IPS-NIHi11 (cell line): ENCODE measurements at regions not wholly inside any gene's neighbourhood (a gene's known extent, or its start where the extent isn't known, plus 50 kb on each side); places are given as distances from the start of the nearest gene placed in this dataset.
"Not testable (repeated sequence)": the region's sequence is repeated elsewhere in the genome, so short reads cannot be mapped to it uniquely, and the experiment has no call there.

ENCODE experiments used
- DNase-seq: peaks from one replicate; pipeline ENCODE4 v3.0.0; 2012; ENCODE audit warnings: mixed read lengths, low spot score

- DNase-seq = no peak
Measured at GRCh38 chr7:35909870-35910357, 109.1 kb downstream of the SEPTIN7 start.

DNA sequence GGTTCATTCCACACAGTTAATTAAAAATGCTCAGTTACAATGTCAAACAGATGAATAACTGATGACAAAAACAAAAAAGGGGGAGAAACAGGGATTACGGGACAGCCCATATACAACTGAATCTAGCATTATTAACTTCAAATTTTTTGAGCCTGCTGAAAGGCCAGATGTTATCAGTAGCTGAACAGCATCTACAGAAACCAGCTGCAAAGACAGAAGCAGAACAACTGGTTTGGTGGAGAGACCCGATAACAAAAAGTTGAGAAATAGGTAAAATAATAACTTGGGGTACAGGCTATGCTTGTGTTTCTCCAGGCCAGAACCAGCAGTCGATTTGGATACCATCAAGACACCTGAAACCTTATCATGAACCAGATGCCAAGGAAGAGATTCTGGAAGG, 109.8 kb downstream of the SEPTIN7 start:
- DNase-seq = not testable (repeated sequence)

GRCh38 chr7:35913350-35913749, 112.5 kb downstream of the SEPTIN7 start:
- DNase-seq = not testable (repeated sequence)

DNA sequence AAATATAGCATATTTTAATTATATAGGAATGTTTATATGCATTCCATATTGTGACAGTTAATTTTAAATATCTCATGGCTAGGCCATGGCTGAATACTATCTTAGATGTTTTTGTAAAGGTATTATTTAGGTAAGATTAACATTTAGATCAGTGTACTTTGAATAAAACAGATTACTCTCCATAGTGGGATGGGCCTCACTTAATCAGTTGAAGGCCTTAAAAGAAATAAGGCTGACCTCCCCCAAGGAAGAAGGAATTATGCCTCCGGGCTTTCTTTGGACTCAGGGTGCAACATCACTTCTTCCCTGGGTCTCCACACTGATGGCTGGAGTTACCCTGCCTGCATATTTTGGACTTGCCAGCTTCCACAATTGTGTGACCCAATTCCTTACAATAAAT, 113.4 kb downstream of the SEPTIN7 start:
- DNase-seq = not testable (repeated sequence)

DNA sequence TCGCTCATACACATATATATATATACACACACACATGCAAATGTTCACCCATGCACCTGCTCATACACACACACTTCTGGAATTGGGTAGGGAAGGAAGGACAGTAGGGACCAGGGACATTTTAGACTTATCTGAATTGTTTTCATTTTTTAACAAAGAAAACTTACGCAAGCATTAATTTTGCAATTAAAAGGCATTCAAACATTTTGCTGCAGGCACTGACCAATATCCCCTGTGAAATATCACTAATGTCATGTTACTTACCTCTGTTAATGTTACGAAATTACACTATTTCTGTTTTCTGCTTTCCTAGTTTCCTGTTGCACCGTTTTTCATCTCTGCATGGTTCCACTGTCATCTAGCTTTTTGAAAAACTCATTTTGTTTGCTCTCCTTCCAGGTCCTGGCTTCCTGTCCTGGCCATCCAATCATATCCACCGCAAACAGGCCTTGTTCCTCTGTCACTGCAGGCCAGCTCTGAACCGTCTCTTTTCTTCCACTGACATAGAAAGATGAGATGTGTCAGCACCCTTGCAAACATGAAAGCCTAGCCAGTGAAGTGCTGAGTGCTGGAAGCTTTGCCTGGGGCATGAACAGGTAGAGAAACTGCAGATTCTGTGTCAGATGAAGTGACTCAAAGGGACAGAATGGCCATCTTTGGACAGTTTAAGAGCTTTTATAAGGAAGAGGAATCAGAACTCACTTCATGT, 114.5 kb downstream of the SEPTIN7 start:
- not testable (repeated sequence) for DNase-seq

GRCh38 chr7:35918217-35918616, 117.4 kb downstream of the SEPTIN7 start:
- not testable (repeated sequence) for DNase-seq

- not testable (repeated sequence) for DNase-seq
Measured at GRCh38 chr7:35919607-35920006, 118.8 kb downstream of the SEPTIN7 start.

DNA sequence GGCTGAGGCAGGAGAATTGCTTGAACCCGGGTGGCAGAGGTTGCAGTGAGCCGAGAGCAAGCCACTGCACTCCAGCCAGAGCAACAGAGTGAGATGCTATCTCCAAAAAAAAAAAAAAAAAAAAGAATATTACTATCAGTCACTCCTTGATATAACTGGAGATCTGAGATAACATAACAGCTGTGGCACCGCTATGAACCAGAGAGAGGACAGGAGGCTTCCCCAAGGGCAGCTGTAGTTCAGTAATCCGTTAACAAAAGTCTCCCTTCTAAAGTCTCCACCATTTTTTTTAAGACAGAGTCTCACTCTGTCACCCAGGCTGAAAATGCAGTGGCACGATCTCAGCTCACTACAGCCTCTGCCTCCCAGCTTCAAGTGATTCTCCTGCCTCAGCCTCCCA, 120.5 kb downstream of the SEPTIN7 start:
- not testable (repeated sequence) for DNase-seq

GRCh38 chr7:35924668-35925067, 123.8 kb downstream of the SEPTIN7 start:
- DNase-seq = not testable (repeated sequence)

DNA sequence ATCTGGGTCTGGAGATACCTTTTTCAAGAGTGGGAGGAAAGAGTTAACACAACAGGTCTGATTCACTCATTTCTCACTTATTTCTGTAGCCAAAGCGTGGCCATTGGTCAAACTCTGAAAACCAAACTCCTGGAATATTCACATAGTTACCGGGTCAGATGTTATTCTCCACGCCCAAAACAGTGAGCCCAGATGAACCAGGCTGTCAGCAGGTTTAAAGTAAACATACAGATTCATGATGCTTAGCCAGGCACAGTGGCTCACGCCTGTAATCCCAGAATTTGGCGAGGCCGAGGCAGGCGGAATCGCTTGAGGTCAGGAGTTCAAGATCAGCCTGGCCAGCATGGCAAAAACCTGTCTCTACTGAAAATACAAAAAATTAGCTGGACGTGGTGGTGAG, 126.1 kb downstream of the SEPTIN7 start:
- DNase-seq = not testable (repeated sequence)

- not testable (repeated sequence) for DNase-seq
Measured at GRCh38 chr7:35931134-35931533, 130.3 kb downstream of the SEPTIN7 start.

GRCh38 chr7:35931551-35931950, 130.7 kb downstream of the SEPTIN7 start:
- DNase-seq = not testable (repeated sequence)

DNA sequence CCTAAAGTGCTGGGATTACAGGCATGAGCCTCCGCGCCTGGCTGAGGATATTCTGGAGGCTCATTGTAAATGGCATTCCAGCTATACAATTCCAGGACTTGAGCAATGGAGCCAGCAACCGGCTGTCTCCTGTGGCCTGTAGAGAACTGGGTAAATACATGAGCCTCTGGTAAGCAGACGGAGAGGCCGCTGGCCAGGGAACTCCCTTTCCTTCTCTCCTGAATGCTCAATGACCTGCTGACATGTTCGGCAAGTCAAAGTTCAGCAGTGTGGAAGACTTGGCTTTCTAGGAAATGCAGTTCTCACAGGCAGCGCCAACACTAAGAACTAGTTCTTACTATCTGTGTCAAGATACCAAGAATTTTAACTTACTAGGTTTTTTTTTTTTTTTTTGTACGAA, 139.8 kb downstream of the SEPTIN7 start:
- DNase-seq = not testable (repeated sequence)

- not testable (repeated sequence) for DNase-seq
Measured at GRCh38 chr7:35945621-35946020, 144.8 kb downstream of the SEPTIN7 start.

GRCh38 chr7:35955735-35956134, 154.9 kb downstream of the SEPTIN7 start:
- DNase-seq = not testable (repeated sequence)

- not testable (repeated sequence) for DNase-seq
Measured at GRCh38 chr7:35956988-35957387, 156.1 kb downstream of the SEPTIN7 start.

GRCh38 chr7:35961260-35961659, 160.4 kb downstream of the SEPTIN7 start:
- not testable (repeated sequence) for DNase-seq

DNA sequence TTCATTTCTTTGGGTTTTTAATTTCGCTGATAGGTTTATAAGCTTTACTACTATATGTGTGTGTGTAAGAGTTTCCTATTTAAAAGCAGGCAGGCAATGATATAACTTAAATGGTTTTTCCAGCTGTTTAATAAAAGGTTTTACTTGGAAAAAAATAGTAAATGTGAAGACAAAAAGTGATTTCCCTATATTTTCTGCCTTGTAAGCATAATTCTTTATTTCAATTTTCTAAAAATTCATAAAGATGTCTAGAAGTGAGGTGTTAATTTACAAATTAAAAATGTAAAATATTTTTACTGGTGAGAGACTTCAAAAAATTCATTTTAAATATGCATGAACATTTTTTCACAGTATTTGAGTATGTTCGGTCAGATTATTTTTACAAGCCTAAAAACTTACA, 161.8 kb downstream of the SEPTIN7 start:
- DNase-seq = not testable (repeated sequence)

DNA sequence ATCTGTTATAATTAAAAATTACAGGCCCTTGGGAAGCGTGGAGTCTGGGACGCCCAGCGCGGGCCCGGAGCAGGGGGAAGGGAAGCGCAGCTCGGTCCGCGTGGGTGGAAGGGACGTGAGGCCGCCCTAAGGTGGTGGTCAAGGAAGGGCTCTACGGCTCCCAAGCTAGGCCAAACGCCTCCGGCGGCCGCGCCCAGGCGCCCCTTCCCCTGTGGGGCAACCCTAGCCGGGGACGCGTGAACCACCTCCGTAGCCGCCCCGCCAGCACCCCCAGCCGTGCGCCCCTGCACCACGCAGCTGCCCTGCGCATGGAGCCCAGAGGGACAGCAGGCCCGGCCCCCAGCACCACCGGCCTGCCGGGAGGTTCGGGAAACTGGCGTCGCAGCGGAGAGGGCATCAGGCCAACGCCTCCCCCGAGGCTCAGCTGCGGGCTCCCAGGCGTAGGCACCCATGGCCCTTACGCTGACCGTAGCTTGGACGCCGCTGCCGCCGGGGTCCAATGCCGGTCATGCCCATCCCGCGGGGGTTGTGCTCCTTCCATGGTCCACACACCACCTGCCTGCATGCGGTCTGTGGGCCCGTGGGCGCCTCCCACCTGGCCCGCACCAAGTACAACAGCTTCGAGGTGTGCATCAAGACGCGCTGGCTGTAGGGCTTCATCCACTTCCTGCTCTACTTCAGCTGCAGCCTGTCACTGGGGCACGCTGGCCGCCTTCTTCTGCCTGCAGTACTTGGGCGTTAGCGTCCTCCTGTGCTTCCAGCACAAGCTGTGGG, 166.7 kb downstream of the SEPTIN7 start:
- no peak for DNase-seq

DNA sequence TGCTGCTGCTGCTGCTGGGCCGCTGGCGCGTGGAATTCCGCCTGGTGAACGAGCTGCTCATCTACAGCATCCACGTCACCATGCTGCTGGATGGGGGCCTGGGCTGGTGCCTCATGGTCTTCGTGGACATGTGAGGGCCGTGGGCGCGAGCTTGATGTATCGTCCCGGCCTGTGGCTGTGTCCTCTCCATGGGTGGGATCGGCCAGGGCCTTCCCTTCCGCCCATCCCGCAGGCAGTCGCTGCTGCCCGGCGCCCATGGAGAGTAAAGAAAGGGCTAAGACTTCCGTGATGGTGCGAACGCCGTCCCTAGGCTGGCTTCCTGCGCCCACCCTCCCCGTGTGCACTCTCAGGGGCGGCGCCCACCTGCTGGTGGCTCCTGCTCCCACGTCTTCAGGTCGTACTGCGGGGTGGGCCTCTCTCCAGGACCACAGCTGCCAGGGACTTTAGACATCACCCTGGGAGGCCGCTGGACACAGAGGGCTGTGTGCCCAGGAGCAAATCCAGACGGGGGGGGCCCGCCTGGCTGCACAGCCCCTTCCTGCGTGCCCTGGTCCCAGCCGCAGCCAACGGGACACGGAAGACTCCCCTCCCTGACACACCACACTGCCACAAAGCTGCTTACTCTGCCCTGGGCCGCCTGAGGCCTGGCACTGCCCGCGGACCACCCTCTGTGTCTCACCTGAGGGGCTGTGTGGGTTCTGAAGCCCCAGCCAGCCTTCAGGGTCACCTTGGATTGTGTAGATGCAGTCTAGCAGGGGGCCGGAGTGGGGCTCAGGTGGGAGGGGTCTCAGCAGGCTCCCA, 167.5 kb downstream of the SEPTIN7 start:
- no peak for DNase-seq

GRCh38 chr7:35969066-35969465, 168.2 kb downstream of the SEPTIN7 start:
- DNase-seq = no peak

DNA sequence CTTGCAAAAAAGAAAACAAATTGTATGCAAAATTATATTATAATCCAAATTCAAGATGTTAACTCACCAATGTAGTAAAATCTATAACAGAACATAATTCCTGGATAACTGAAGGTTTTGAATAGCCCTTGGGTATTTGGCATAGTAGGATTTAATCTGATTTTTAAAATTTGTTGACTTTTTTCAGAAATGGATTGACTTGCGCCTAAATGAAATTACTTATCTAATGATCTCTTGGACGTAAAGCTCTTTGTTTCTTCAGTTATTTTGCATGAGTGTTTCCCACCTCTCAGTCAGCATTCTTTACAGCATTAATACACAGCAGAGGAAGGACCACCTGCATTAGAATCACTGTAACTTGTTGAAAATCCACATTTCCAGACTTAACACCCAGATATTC, 169.6 kb downstream of the SEPTIN7 start:
- DNase-seq = no peak
